Jurkat, Clone E6-1 (cell line): ENCODE measurements at regions not wholly inside any gene's neighbourhood (a gene's known extent, or its start where the extent isn't known, plus 50 kb on each side); places are given as distances from the start of the nearest gene placed in this dataset.

Experiments
- DNase-seq: peaks from one replicate; pipeline ENCODE4 v3.0.0-alpha.2; 2011; ENCODE audit warnings: low read depth, low spot score
- H3K4me3 ChIP-seq: 2 replicates; pipeline ENCODE4 v1.5.1; 2011; ENCODE audit warnings: mild to moderate bottlenecking, low read length, control low read depth, moderate library complexity

- DNase-seq: no peak
Measured at GRCh38 chr2:176650838-176651555, 381.8 kb downstream of the MTX2 start.

DNA sequence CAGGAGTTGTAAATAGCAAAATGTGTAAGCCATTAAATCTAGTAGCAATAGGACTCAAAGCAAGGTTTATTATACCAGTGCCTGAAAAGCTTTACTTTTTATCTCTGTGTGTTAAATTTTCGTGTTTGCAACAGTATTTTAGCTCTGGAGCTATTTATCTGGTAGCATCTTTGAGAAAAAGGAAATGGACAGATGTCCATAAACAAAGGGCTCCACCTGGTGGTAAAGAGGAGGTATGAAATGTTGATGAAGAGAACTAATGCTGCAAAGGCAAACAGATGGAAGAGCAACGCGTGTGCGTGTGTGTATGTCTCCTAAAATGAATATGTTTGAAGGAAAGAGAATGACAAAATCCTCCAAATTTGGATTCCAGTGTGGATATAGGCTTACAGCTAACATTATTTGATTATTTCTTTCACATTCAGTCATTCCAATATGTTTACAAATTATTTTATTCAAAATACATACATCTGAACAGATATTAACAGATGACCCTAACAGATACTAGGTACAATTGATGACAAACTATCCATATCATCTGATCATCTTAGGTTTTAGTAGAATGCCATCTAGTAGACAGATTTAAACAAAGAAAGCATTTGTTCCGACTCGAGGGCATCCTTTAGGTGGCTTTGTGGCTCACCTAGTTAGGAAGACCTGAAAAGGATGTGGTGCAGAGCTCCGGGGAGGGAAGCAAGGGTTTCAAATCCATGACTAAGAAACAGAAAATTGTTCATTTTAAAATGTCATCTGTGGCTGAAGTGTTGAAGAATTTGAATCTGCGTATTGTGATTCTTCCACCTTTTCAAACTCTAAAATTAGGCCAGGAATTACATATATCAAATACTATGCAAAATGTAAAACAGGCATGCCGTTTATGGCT lies 383.3 kb downstream of the MTX2 start:
- H3K4me3 ChIP-seq: no peak overlapping the region
- DNase-seq: peak; percentile 51

More at GRCh38 chr2:176650838-176651555, 381.8 kb downstream of the MTX2 start:
- H3K4me3 ChIP-seq: no peak overlapping the region

GRCh38 chr2:176653479-176654443 lies 384.5 kb downstream of the MTX2 start:
- H3K4me3 ChIP-seq: no peak overlapping the region

DNA sequence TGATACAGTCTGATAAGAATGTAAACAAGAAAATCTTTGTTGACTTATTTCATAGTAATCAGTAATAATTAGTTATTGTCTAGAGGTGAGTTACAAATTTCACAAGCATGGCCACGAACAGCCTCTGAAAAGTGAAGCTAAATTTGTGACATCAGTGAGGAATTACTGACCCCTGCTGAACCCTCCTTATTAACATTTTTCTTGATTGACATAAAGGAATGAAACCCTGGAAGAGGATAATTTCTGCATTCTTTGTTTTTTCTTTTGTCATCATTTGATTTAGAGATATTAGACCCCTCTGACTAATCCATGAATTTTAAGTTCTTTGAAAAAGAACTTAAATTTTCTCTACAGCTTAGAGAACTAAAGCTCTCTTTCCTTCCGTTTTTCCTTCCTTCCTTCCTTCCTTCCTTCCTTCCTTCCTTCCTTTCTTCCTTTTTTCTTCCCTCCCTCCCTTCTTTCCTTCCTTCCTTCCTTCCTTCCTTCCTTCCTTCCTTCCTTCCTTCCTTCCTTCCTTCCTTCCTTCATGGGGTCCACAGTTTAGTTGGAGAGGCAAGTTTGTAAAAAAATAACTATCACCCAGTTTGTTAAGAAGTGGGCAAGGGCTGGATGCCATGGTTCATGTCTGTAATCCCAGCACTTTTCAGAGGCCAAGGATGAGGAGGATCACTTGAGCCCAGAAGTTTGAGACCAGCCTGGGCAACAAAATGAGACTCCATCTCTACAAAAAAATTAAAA lies 387.0 kb downstream of the MTX2 start:
- DNase-seq: no peak
- no peak overlapping the region for H3K4me3 ChIP-seq

More at GRCh38 chr2:176653479-176654443, 384.5 kb downstream of the MTX2 start:
- DNase-seq: peak; percentile 55

DNA sequence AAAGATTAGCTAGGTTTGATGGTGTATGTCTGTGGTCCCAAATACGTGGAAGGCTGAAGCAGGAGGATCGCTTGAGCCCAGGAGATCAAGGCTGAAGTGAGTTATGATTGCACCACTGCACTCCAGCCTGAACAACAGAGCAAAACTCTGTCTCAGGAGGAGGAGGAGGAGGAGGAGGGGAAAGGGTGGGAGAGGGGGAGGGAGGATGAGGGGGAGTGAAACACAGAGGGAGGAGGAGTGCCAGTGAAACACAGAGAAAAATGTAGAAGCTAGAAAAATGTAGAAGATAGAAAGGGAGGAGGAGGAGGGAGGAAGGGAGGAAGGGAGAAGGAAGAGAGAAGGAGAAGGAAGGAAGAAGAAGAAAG lies 387.5 kb downstream of the MTX2 start:
- DNase-seq: no peak
- H3K4me3 ChIP-seq: no peak overlapping the region

- no peak for DNase-seq
- no peak overlapping the region for H3K4me3 ChIP-seq
Measured at GRCh38 chr2:176657393-176657792, 388.2 kb downstream of the MTX2 start.

- no peak for DNase-seq
- H3K4me3 ChIP-seq: no peak overlapping the region
Measured at GRCh38 chr2:176658708-176659107, 389.5 kb downstream of the MTX2 start.

DNA sequence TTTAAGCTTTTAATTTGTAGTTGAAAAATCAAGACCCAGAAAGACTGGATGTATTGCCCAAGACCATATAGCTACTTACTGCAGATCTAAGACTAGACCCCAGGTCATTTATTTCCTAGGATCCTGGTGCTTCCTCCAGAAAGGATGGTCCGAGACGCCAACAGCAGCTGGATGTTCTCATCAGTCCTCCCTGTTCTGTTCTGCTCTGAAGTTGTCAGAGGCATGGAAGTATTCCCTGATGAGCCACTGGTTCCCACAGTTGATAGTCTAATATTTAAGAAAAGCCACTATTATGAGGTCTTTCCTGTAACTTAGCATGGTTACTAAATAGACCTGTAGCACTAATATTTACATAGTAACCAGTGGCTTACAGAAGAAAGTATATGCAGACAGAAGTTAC lies 393.5 kb downstream of the MTX2 start:
- no peak overlapping the region for H3K4me3 ChIP-seq

GRCh38 chr2:176664478-176664877 lies 395.2 kb downstream of the MTX2 start:
- DNase-seq: no peak
- H3K4me3 ChIP-seq: no peak overlapping the region

More for the DNA sequence above, 393.5 kb downstream of the MTX2 start:
- DNase-seq: no peak

- no peak overlapping the region for H3K4me3 ChIP-seq
- no peak for DNase-seq
Measured at GRCh38 chr2:176665086-176665485, 395.8 kb downstream of the MTX2 start.

- no peak overlapping the region for H3K4me3 ChIP-seq
- no peak for DNase-seq
Measured at GRCh38 chr2:176668912-176669311, 399.7 kb downstream of the MTX2 start.

DNA sequence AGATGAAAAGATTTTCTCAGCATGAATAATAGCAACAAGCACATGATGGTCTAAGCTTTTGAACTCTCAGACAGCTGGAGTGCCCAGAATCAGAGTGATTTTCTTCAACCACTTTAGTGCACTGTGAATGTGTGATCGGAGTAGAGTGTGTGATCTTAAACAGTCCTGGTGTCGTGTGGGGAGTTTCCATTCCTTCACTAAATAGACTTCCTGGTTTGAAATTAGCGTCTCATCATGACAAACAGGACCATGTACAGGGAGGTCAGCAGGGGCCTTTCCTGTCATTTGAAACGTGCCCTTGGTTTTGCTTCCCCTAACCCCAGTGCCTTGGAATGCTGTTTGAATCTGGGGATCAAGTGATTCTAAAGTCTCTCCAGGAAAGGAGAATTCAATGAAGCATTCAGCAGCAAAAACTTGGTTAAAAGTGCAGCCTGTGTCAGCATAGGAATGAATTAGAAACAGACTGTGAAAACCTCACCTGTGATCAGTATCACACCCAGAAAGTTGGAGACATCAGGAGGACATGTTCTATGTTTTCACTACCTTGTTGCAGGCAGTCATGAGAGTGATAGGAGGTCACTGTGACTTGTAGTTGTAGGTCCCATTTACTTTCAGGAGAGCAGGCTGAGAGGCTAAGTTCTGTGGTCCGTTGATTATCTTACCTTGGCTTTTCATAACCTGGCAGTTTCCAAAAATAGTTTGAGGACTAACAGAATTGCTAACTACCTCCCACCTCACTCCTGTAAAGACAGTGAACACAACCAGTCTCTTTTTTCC lies 400.3 kb downstream of the MTX2 start:
- no peak for DNase-seq
- H3K4me3 ChIP-seq: no peak overlapping the region

- no peak overlapping the region for H3K4me3 ChIP-seq
- DNase-seq: no peak
Measured at GRCh38 chr2:176675271-176675949, 406.2 kb downstream of the MTX2 start.

- H3K4me3 ChIP-seq: no peak overlapping the region
- DNase-seq: no peak
Measured at GRCh38 chr2:176677746-176678265, 408.6 kb downstream of the MTX2 start.

GRCh38 chr2:176678571-176678970 lies 409.3 kb downstream of the MTX2 start:
- DNase-seq: no peak
- no peak overlapping the region for H3K4me3 ChIP-seq

DNA sequence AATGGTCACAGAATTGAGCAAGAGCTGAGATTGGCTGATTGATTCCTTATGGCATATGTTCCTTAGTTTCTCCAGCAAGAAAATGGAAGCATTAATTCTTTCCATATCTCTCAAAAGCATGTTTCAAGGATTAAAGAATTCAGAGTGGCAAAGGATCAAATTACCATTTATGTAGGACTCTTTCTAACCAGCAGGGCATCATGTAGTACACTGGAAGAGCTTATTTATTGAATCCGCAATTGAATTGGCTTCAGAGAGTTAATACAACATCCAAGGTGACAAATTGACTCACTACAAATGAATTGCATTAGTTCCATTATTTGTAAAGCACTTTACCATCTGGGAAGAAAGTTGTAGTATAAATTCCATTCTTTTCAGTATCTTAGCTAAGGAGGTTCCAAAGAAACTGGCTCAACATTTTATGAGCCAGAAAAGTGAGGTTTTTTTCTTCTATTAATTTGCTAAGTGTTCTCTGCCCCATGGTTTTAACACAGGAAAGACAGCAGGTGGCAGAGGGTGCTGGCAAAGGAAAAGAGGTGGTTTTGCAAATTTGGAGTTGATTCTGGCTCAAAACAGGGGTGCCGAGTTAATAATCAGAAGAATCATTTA lies 409.9 kb downstream of the MTX2 start:
- no peak for DNase-seq
- H3K4me3 ChIP-seq: no peak overlapping the region
